ENCODE measurements at regions not wholly inside any gene's neighbourhood (a gene's known extent, or its start where the extent isn't known, plus 50 kb on each side); places are given as distances from the start of the nearest gene placed in this dataset.

DNA sequence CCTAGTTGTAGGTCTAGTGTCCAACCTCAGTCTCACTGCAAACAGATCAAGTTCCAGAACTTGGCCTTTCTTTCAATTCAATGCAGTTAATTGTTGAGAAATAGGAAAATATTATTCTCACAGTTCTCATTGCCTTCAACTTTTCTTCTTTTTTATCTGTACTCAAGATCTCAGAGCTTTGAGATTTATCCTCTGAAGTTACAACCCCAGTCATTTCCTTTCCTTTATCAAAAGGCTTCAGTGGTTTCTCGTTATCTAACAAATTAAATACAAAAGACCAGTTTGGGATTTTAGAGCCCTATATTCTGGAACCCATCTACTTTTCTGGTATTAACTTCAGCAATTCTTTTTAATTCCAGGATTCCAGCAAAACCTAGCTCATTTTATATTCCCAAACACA is 130.2 kb downstream of the TMA16 start:
- TF ChIP-seq, protein P1, sequence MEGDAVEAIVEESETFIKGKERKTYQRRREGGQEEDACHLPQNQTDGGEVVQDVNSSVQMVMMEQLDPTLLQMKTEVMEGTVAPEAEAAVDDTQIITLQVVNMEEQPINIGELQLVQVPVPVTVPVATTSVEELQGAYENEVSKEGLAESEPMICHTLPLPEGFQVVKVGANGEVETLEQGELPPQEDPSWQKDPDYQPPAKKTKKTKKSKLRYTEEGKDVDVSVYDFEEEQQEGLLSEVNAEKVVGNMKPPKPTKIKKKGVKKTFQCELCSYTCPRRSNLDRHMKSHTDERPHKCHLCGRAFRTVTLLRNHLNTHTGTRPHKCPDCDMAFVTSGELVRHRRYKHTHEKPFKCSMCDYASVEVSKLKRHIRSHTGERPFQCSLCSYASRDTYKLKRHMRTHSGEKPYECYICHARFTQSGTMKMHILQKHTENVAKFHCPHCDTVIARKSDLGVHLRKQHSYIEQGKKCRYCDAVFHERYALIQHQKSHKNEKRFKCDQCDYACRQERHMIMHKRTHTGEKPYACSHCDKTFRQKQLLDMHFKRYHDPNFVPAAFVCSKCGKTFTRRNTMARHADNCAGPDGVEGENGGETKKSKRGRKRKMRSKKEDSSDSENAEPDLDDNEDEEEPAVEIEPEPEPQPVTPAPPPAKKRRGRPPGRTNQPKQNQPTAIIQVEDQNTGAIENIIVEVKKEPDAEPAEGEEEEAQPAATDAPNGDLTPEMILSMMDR (tag by site-specific recombination; IDR thresholded peaks at IDR 0.05) = no peak
- TF ChIP-seq YY1 (tag by site-specific recombination; IDR thresholded peaks at IDR 0.05) = no peak
- TF ChIP-seq, protein P2, sequence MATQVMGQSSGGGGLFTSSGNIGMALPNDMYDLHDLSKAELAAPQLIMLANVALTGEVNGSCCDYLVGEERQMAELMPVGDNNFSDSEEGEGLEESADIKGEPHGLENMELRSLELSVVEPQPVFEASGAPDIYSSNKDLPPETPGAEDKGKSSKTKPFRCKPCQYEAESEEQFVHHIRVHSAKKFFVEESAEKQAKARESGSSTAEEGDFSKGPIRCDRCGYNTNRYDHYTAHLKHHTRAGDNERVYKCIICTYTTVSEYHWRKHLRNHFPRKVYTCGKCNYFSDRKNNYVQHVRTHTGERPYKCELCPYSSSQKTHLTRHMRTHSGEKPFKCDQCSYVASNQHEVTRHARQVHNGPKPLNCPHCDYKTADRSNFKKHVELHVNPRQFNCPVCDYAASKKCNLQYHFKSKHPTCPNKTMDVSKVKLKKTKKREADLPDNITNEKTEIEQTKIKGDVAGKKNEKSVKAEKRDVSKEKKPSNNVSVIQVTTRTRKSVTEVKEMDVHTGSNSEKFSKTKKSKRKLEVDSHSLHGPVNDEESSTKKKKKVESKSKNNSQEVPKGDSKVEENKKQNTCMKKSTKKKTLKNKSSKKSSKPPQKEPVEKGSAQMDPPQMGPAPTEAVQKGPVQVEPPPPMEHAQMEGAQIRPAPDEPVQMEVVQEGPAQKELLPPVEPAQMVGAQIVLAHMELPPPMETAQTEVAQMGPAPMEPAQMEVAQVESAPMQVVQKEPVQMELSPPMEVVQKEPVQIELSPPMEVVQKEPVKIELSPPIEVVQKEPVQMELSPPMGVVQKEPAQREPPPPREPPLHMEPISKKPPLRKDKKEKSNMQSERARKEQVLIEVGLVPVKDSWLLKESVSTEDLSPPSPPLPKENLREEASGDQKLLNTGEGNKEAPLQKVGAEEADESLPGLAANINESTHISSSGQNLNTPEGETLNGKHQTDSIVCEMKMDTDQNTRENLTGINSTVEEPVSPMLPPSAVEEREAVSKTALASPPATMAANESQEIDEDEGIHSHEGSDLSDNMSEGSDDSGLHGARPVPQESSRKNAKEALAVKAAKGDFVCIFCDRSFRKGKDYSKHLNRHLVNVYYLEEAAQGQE (tag by site-specific recombination; IDR thresholded peaks at IDR 0.05) = no peak
- no peak for TF ChIP-seq ZNF571 (tag by site-specific recombination; IDR thresholded peaks at IDR 0.05)
- TF ChIP-seq SALL2 (tag by site-specific recombination; IDR thresholded peaks at IDR 0.05; ENCODE audit: borderline replicate concordance) = no peak
- no peak for TF ChIP-seq ZNF146 (tag by site-specific recombination; IDR thresholded peaks at IDR 0.05)
- TF ChIP-seq ZBTB7A (tag by site-specific recombination; IDR thresholded peaks at IDR 0.05; ENCODE audit: low read depth) = no peak
- TF ChIP-seq OSR2 (tag by site-specific recombination; IDR thresholded peaks at IDR 0.05) = no peak
- TF ChIP-seq ZNF335 (tag by site-specific recombination; conservative IDR thresholded peaks at IDR 0.05) = no peak
- TF ChIP-seq ZNF707 (tag by site-specific recombination; IDR thresholded peaks at IDR 0.05) = no peak
- no peak for TF ChIP-seq GLI2 (tag by site-specific recombination; IDR thresholded peaks at IDR 0.05; ENCODE audit: borderline replicate concordance, low read depth)
- no peak for TF ChIP-seq ZNF174 (tag by site-specific recombination; IDR thresholded peaks at IDR 0.05)
- TF ChIP-seq GFI1B (tag by site-specific recombination; IDR thresholded peaks at IDR 0.05) = no peak
- TF ChIP-seq, protein P3, sequence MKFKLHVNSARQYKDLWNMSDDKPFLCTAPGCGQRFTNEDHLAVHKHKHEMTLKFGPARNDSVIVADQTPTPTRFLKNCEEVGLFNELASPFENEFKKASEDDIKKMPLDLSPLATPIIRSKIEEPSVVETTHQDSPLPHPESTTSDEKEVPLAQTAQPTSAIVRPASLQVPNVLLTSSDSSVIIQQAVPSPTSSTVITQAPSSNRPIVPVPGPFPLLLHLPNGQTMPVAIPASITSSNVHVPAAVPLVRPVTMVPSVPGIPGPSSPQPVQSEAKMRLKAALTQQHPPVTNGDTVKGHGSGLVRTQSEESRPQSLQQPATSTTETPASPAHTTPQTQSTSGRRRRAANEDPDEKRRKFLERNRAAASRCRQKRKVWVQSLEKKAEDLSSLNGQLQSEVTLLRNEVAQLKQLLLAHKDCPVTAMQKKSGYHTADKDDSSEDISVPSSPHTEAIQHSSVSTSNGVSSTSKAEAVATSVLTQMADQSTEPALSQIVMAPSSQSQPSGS (tag by site-specific recombination; IDR thresholded peaks at IDR 0.05; ENCODE audit: low read depth) = no peak
